Tibial artery (tissue), 4 donors: ENCODE measurements at regions not wholly inside any gene's neighbourhood (a gene's known extent, or its start where the extent isn't known, plus 50 kb on each side); places are given as distances from the start of the nearest gene placed in this dataset.

Experiments
- DNase-seq, 2 donors: peaks; one replicate each; pipeline ENCODE4 v3.0.0-alpha.2; 2019
- H3K27ac ChIP-seq, 2 donors: fragments of 200-600 bp; sonication (generic) in 1 of 2; 1 replicate in 1 of 2; 2 replicates in 1 of 2; pipeline ENCODE4 v1.5.1; 2018 to 2019; ENCODE audit warnings: mild to moderate bottlenecking in 1 of 2
- H3K27me3 ChIP-seq, 2 donors: fragments of 200-600 bp; sonication (generic) in 1 of 2; one replicate each; pipeline versions ENCODE4 v1.5.1 to v1.6.0; 2016 to 2019
- H3K36me3 ChIP-seq, 3 donors: fragments of 200-600 bp; sonication (generic) in 2 of 3; one replicate each; pipeline ENCODE4 v1.5.1; 2016 to 2019; ENCODE audit warnings: mild to moderate bottlenecking in 2 of 3
- H3K4me1 ChIP-seq, 4 donors: fragments of 200-600 bp; sonication (generic) in 2 of 4; 1 replicate in 3 of 4; 2 replicates in 1 of 4; pipeline ENCODE4 v1.5.1; 2016 to 2019
- H3K4me3 ChIP-seq, 2 donors: fragments of 200-600 bp; sonication (generic) in 1 of 2; 1 replicate in 1 of 2; 2 replicates in 1 of 2; pipeline ENCODE4 v1.5.1; 2018 to 2019; ENCODE audit warnings: mild to moderate bottlenecking in 2 of 2
- H3K9me3 ChIP-seq, 3 donors: fragments of 200-600 bp; sonication (generic) in 1 of 3; one replicate each; pipeline ENCODE4 v1.5.1; 2016 to 2019
- CTCF ChIP-seq, 2 experiments: fragments of 200-600 bp in 1 of 2; fragments of 450-650 bp in 1 of 2; IDR thresholded peaks; one replicate each; pipeline ENCODE4 v1.5.1; 2017 to 2019; ENCODE audit warnings: antibody characterized with exemption in 2 of 2, mild to moderate bottlenecking in 1 of 2, moderate library complexity in 1 of 2
- intact Hi-C: fragments of 100-400 bp; cut with DNase I; formaldehyde crosslinking; loops from one replicate; pipeline ENCODE4 v1.15.0; 2023; ENCODE audit warnings: low total_unique reads

- no peak for TF ChIP-seq CTCF (IDR thresholded peaks at IDR 0.05)
- Histone ChIP-seq H3K4me3 (no peak overlapping the region), H3K36me3 (no peaks in the 10 kb centered on the region), H3K27me3 (no peaks in the 10 kb centered on the region), H3K27ac (no peak overlapping the region), H3K4me1 (no peaks in the 10 kb centered on the region), H3K9me3 (no peaks in the 10 kb centered on the region)
- intact Hi-C loops: no loop called here
- DNase-seq: no peak
Measured at GRCh38 chr6:141452354-141452686, 680.4 kb upstream of the GJE1 start.

- intact Hi-C loops: no loop called here
- Histone ChIP-seq H3K27me3 (no peaks in the 10 kb centered on the region), H3K36me3 (no peaks in the 10 kb centered on the region), H3K4me3 (no peak overlapping the region), H3K4me1 (no peaks in the 10 kb centered on the region), H3K27ac (no peak overlapping the region), H3K9me3 (no peaks in the 10 kb centered on the region)
- DNase-seq: no peak
- TF ChIP-seq CTCF (IDR thresholded peaks at IDR 0.05): no peak
Measured at GRCh38 chr6:141451511-141452353, 681.0 kb upstream of the GJE1 start.

GRCh38 chr6:141451181-141451510, 681.6 kb upstream of the GJE1 start:
- no peaks in the 10 kb centered on the region for H3K9me3 ChIP-seq
- no peak for TF ChIP-seq CTCF (IDR thresholded peaks at IDR 0.05)
- H3K36me3 ChIP-seq: no peaks in the 10 kb centered on the region
- intact Hi-C loops: no loop called here
- H3K27me3 ChIP-seq: no peaks in the 10 kb centered on the region
- no peak for DNase-seq
- H3K4me3 ChIP-seq: no peak overlapping the region
- no peak overlapping the region for H3K27ac ChIP-seq
- no peaks in the 10 kb centered on the region for H3K4me1 ChIP-seq

- Histone ChIP-seq H3K4me1 (no peaks in the 10 kb centered on the region), H3K36me3 (no peaks in the 10 kb centered on the region), H3K27me3 (no peaks in the 10 kb centered on the region), H3K9me3 (no peaks in the 10 kb centered on the region), H3K27ac (no peak overlapping the region), H3K4me3 (no peak overlapping the region)
- no peak for TF ChIP-seq CTCF (IDR thresholded peaks at IDR 0.05)
- no peak for DNase-seq
- intact Hi-C loops: no loop called here
Measured at GRCh38 chr6:141445928-141446628, 686.6 kb upstream of the GJE1 start.

GRCh38 chr6:141443668-141444289, 688.9 kb upstream of the GJE1 start:
- no peaks in the 10 kb centered on the region for H3K4me1 ChIP-seq
- intact Hi-C loops: no loop called here
- H3K9me3 ChIP-seq: no peaks in the 10 kb centered on the region
- DNase-seq: no peak
- no peak overlapping the region for H3K27ac ChIP-seq
- H3K4me3 ChIP-seq: no peak overlapping the region
- TF ChIP-seq CTCF (IDR thresholded peaks at IDR 0.05): no peak
- no peaks in the 10 kb centered on the region for H3K27me3 ChIP-seq
- H3K36me3 ChIP-seq: no peaks in the 10 kb centered on the region
